PC-9 (cell line): ENCODE measurements at regions not wholly inside any gene's neighbourhood (a gene's known extent, or its start where the extent isn't known, plus 50 kb on each side); places are given as distances from the start of the nearest gene placed in this dataset.

Experiments used
- EZH2 ChIP-seq: fragments of 200-600 bp; sonication (generic); IDR thresholded peaks from 2 replicates; pipeline ENCODE4 v1.8.0; 2017; ENCODE audit warnings: antibody characterized with exemption, low read depth
- TF ChIP-seq, protein P1 (sequence below): fragments of 200-600 bp; sonication (generic); conservative IDR thresholded peaks from 2 replicates; pipeline ENCODE4 v1.6.1; 2017; ENCODE audit warnings: mixed run types, antibody characterized with exemption, mild to moderate bottlenecking, moderate library complexity

DNA sequence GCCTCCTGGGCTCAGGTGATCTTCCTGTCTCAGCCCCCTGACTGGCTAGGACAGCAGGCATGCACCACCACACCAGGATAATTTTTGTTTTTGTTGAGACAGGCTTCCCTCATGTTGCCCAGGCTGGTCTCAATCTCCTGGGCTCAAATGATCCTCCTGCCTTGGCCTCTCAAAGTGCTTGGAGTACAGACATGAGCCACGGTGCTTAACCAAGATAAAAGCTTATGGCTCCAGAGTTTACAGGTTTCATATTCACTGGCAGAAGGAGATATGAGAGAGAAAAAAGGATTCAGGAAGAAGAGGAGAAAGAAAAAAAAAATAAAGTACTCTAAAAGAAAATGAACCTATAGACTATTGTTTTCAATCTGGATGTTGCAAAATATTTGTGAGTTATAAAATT lies 748.8 kb upstream of the NCAM2 start:
- TF ChIP-seq, protein P1, sequence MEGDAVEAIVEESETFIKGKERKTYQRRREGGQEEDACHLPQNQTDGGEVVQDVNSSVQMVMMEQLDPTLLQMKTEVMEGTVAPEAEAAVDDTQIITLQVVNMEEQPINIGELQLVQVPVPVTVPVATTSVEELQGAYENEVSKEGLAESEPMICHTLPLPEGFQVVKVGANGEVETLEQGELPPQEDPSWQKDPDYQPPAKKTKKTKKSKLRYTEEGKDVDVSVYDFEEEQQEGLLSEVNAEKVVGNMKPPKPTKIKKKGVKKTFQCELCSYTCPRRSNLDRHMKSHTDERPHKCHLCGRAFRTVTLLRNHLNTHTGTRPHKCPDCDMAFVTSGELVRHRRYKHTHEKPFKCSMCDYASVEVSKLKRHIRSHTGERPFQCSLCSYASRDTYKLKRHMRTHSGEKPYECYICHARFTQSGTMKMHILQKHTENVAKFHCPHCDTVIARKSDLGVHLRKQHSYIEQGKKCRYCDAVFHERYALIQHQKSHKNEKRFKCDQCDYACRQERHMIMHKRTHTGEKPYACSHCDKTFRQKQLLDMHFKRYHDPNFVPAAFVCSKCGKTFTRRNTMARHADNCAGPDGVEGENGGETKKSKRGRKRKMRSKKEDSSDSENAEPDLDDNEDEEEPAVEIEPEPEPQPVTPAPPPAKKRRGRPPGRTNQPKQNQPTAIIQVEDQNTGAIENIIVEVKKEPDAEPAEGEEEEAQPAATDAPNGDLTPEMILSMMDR = no peak
- TF ChIP-seq EZH2 = no peak
